Heart left ventricle (tissue), 16 donors: ENCODE measurements at regions not wholly inside any gene's neighbourhood (a gene's known extent, or its start where the extent isn't known, plus 50 kb on each side); places are given as distances from the start of the nearest gene placed in this dataset.

Experiments used
- ATAC-seq, 4 donors: fragments of 200-7000 bp; cut with Tn5 transposase; one replicate each; pipeline ENCODE4 v1.9.1; 2020 to 2022; ENCODE audit warnings: moderate library complexity in 4 of 4, mild to moderate bottlenecking in 3 of 4, moderate number of reproducible peaks in 1 of 4
- DNase-seq, 5 donors: peaks; one replicate each; pipeline ENCODE4 v3.0.0-alpha.2; 2020
- H3K27ac ChIP-seq, 12 donors: fragments of 200-600 bp; sonication (generic) in 4 of 12; one replicate each; pipeline versions ENCODE4 v1.5.0 to v1.8.0; 2016 to 2022; ENCODE audit warnings: mild to moderate bottlenecking in 2 of 12
- H3K27me3 ChIP-seq, 9 donors: fragments of 200-600 bp; sonication (generic) in 2 of 9; one replicate each; pipeline versions ENCODE4 v1.5.1 to v1.8.0; 2016 to 2022; ENCODE audit warnings: mild to moderate bottlenecking in 3 of 9
- H3K36me3 ChIP-seq, 9 donors: fragments of 200-600 bp; sonication (generic) in 2 of 9; one replicate each; pipeline versions ENCODE4 v1.5.0 to v1.8.0; 2018 to 2022; ENCODE audit warnings: mild to moderate bottlenecking in 2 of 9
- H3K4me1 ChIP-seq, 12 donors: fragments of 200-600 bp; sonication (generic) in 4 of 12; one replicate each; pipeline versions ENCODE4 v1.5.0 to v1.8.0; 2016 to 2022; ENCODE audit warnings: mild to moderate bottlenecking in 3 of 12
- H3K4me3 ChIP-seq, 12 donors: fragments of 200-600 bp; sonication (generic) in 4 of 12; one replicate each; pipeline versions ENCODE4 v1.5.0 to v1.8.0; 2017 to 2022; ENCODE audit warnings: mild to moderate bottlenecking in 9 of 12, moderate library complexity in 4 of 12
- H3K9me3 ChIP-seq, 12 donors: fragments of 200-600 bp; sonication (generic) in 4 of 12; one replicate each; pipeline versions ENCODE4 v1.5.0 to v1.8.0; 2016 to 2022; ENCODE audit warnings: mild to moderate bottlenecking in 1 of 12
- CTCF ChIP-seq, 12 donors: fragments of 200-600 bp; sonication (generic) in 4 of 12; IDR thresholded peaks; one replicate each; pipeline versions ENCODE4 v1.5.0 to v1.8.0; 2018 to 2022; ENCODE audit warnings: antibody characterized with exemption in 12 of 12, mild to moderate bottlenecking in 5 of 12
- POLR2A ChIP-seq, 2 donors: fragments of 450-650 bp; IDR thresholded peaks; one replicate each; pipeline ENCODE4 v1.6.1; 2017; ENCODE audit warnings: antibody characterized with exemption in 2 of 2, mild to moderate bottlenecking in 2 of 2, moderate library complexity in 2 of 2
- WGBS, 4 donors: extraction: QIAGEN DNeasy Blood & Tissue Kit in 2 of 4; methylation state at CpG; one replicate each; pipeline versions ENCODE4 v1.1.5 to v1.1.7; 2013 to 2018; 5-methylcytosine and 5-hydroxymethylcytosine counted together
- intact Hi-C, 10 donors: fragments of 100-400 bp; cut with DNase I; formaldehyde crosslinking; loops; one replicate each; pipeline versions ENCODE4 v1.11.1 to v1.14.2; 2022
- donor health status: ischemic (EF 13 %, LVEDD 7.1; RV severe dilation, severe dysfunction).
- donor health status: healthy with polysubstance abuse.
- donor health status: DM: no; HTN: yes; CAD: no.
- donor health status: DM: no; HTN: no; CAD: no.
- donor health status: ischemic (EF 25% LVEDD 6.9; RV normal size, moderate dysfunction).
- donor health status: ischemic (EF 25% LVEDD 5.7; RV mildly dilated, moderate dysfunction).
- donor health status: healthy.
- donor health status: DM: yes; HTN: yes; CAD: no.
- donor health status: ischemic (EF 35%, LVEDD 5.7; RV mildly dilated, moderate dysfunction).
- donor health status: nonischemic (EF 11% LVEDD 7.7; RV severe dilation, severe dysfunction).
- donor health status: DM: yes; HTN: yes; CAD: no.
- donor health status: PGD.
- donor health status: ischemic (EF 29% LVEDD 5.4; RV normal size, mild dysfunction).
- donor health status: nonischemic (EF 23%, LVEDD 6.1; RV moderate dilation, normal function).

GRCh38 chr11:70798296-70798695 lies 400.0 kb downstream of the CTTN start:
- Histone ChIP-seq H3K27me3 (no peaks in the 10 kb centered on the region), H3K4me1 (no peaks in the 10 kb centered on the region), H3K36me3 (no peaks in the 10 kb centered on the region), H3K27ac (no peak overlapping the region), H3K4me3 (no peak overlapping the region), H3K9me3 (peaks cover 0 to 20% (median 8%) of the 10 kb centered on the region in 12 donors)
- intact Hi-C loops: no loop called here
- peak in 1 of 5 donors; percentile 28 for DNase-seq
- TF ChIP-seq POLR2A (IDR thresholded peaks at IDR 0.05): no peak
- TF ChIP-seq CTCF (IDR thresholded peaks at IDR 0.05): no peak
- no peak for ATAC-seq
- WGBS, 4 donors: 88 to 95% (median 91%) methylated on average over 24 to 26 of the region's 26 CpGs

GRCh38 chr11:70799386-70799785 lies 401.1 kb downstream of the CTTN start:
- ATAC-seq (no peak), DNase-seq (no peak)
- H3K36me3 ChIP-seq: no peaks in the 10 kb centered on the region
- no peak overlapping the region for H3K27ac ChIP-seq
- H3K9me3 ChIP-seq: peaks cover 0 to 10% (median 0%) of the 10 kb centered on the region in 12 donors
- 54 to 65% (median 58%) methylated on average over 5 to 6 of the region's 6 CpGs for whole genome bisulfite sequencing, 4 donors
- H3K4me3 ChIP-seq: no peak overlapping the region
- intact Hi-C loops: no loop called here
- H3K27me3 ChIP-seq: peaks cover 0 to 5% (median 0%) of the 10 kb centered on the region in 9 donors
- TF ChIP-seq CTCF (IDR thresholded peaks at IDR 0.05): no peak
- no peak for TF ChIP-seq POLR2A (IDR thresholded peaks at IDR 0.05)
- H3K4me1 ChIP-seq: no peaks in the 10 kb centered on the region

GRCh38 chr11:70802185-70802584 lies 403.9 kb downstream of the CTTN start:
- WGBS, 4 donors: 85 to 96% (median 90%) methylated on average over 6 to 8 of the region's 8 CpGs
- Histone ChIP-seq H3K36me3 (no peaks in the 10 kb centered on the region), H3K27ac (no peak overlapping the region), H3K4me3 (no peak overlapping the region), H3K4me1 (no peaks in the 10 kb centered on the region), H3K9me3 (no peaks in the 10 kb centered on the region), H3K27me3 (peaks cover 0 to 5% (median 0%) of the 10 kb centered on the region in 9 donors)
- DNase-seq: peak in 1 of 5 donors; percentile 35
- ATAC-seq: no peak
- intact Hi-C loops: no loop called here
- TF ChIP-seq POLR2A (IDR thresholded peaks at IDR 0.05) (no peak), CTCF (IDR thresholded peaks at IDR 0.05) (no peak)

- Histone ChIP-seq H3K9me3 (no peaks in the 10 kb centered on the region), H3K36me3 (no peaks in the 10 kb centered on the region), H3K27ac (no peak overlapping the region), H3K4me1 (no peaks in the 10 kb centered on the region), H3K27me3 (peaks cover 0 to 5% (median 0%) of the 10 kb centered on the region in 9 donors), H3K4me3 (no peak overlapping the region)
- intact Hi-C loops: no loop called here
- DNase-seq (peak in 1 of 5 donors; percentile 32), ATAC-seq (no peak)
- TF ChIP-seq CTCF (IDR thresholded peaks at IDR 0.05): no peak
- no peak for TF ChIP-seq POLR2A (IDR thresholded peaks at IDR 0.05)
- 72 to 88% (median 76%) methylated on average over 17 to 24 of the region's 24 CpGs for WGBS, 4 donors
These were observed 406.0 kb downstream of the CTTN start for GRCh38 chr11:70804139-70804837.
